K562 (cell line): ENCODE measurements at regions not wholly inside any gene's neighbourhood (a gene's known extent, or its start where the extent isn't known, plus 50 kb on each side); places are given as distances from the start of the nearest gene placed in this dataset.

Source experiments
- ATAC-seq: fragments of 200-7000 bp; cut with Tn5 transposase; 3 replicates; pipeline ENCODE4 v1.9.1; 2020; ENCODE audit warnings: moderate library complexity
- BruUV-seq: library from RNA; stranded (reverse); fragments of 400-500 nt; replicated peaks from 2 replicates; lab custom pipeline; 2021; lab: Mats Ljungman, UMichigan
- CTCF ChIA-PET: fragments of 300-600 bp; formaldehyde crosslinking; extraction: SDS; loops from one replicate; lab custom pipeline; 2021; ENCODE audit warnings: low intra/inter-chr PET ratio; lab: Yijun Ruan, JAX
- POLR2A ChIA-PET: fragments of 300-600, 350-650 bp; sonication (Branson Sonifier 250); formaldehyde crosslinking; extraction: SDS; loops from one replicate; lab custom pipeline; 2021; ENCODE audit warnings: antibody characterized with exemption, inconsistent platforms; lab: Yijun Ruan, JAX
- DNase-seq, 4 experiments: peaks; one replicate each; pipeline versions ENCODE4 v3.0.0 to v3.0.0-alpha.2; 2011 to 2018; ENCODE audit warnings: low spot score in 3 of 4, mixed read lengths in 3 of 4; ENCODE audit errors: extremely low read depth in 1 of 4
- FAIRE-seq: peaks from 2 replicates; lab custom pipeline; 2011; peaks lifted over from hg19 to GRCh38; lab: Jason Lieb, UNC
- H2AFZ ChIP-seq: 2 replicates; pipeline ENCODE4 v1.6.0; 2011; ENCODE audit warnings: low read depth, low read length, control low read depth, inconsistent platforms
- H3K27ac ChIP-seq: fragments of 200-600 bp; 3 replicates; pipeline ENCODE4 v1.8.0; 2011; ENCODE audit warnings: low read depth, mild to moderate bottlenecking, control low read depth, inconsistent platforms, low read length, moderate library complexity, mixed read lengths; ENCODE audit errors: extremely low read depth
- H3K27me3 ChIP-seq, 2 experiments: fragments of 300-600 bp in 1 of 2; 2 replicates in 1 of 2; 3 replicates in 1 of 2; pipeline versions ENCODE4 v1.6.0 to v1.8.0; 2011; ENCODE audit warnings: inconsistent platforms in 2 of 2, low read length in 2 of 2, mild to moderate bottlenecking in 1 of 2, mixed read lengths in 1 of 2, moderate library complexity in 1 of 2; ENCODE audit not compliant: control insufficient read depth in 2 of 2, insufficient read depth in 2 of 2
- H3K36me3 ChIP-seq: fragments of 300-600 bp; 3 replicates; pipeline ENCODE4 v1.8.0; 2011; ENCODE audit warnings: mild to moderate bottlenecking, low read length, inconsistent platforms; ENCODE audit not compliant: control insufficient read depth, insufficient read depth
- H3K4me1 ChIP-seq, 2 experiments: fragments of 200-600 bp in 1 of 2; replicated peaks in 1 of 2; 2 replicates in 1 of 2; 3 replicates in 1 of 2; pipeline versions ENCODE4 v1.5.1 to v1.8.0; 2011; ENCODE audit warnings: inconsistent platforms in 2 of 2, low read length in 2 of 2, mild to moderate bottlenecking in 1 of 2, mixed read lengths in 1 of 2, moderate library complexity in 1 of 2; ENCODE audit not compliant: control insufficient read depth in 2 of 2, insufficient read depth in 2 of 2
- H3K4me2 ChIP-seq: 2 replicates; pipeline ENCODE4 v1.6.1; 2011; ENCODE audit warnings: low read length, control low read depth, inconsistent platforms, mixed read lengths; ENCODE audit not compliant: insufficient read depth
- H3K4me3 ChIP-seq: fragments of 200-600 bp; sonication (generic), shearing (Covaris generic); 2 replicates; pipeline ENCODE4 v1.5.1; 2016; ENCODE audit warnings: control low read depth, inconsistent platforms
- H3K79me2 ChIP-seq: fragments of 200-600 bp; 3 replicates; pipeline ENCODE4 v1.8.0; 2011; ENCODE audit warnings: low read length, inconsistent platforms; ENCODE audit not compliant: control insufficient read depth, insufficient read depth
- H3K9ac ChIP-seq, 2 experiments: 2 replicates each; pipeline versions ENCODE4 v1.6.0 to v1.6.1; 2011; ENCODE audit warnings: low read depth in 2 of 2, low read length in 2 of 2, control low read depth in 1 of 2, inconsistent platforms in 1 of 2, mild to moderate bottlenecking in 1 of 2, mixed read lengths in 1 of 2; ENCODE audit not compliant: insufficient read depth in 1 of 2
- H3K9me1 ChIP-seq: one replicate; pipeline ENCODE4 v1.6.0; 2011; ENCODE audit warnings: inconsistent platforms, mild to moderate bottlenecking, low read length, moderate library complexity; ENCODE audit not compliant: control insufficient read depth, insufficient read depth
- H3K9me3 ChIP-seq: replicated peaks from 2 replicates; pipeline ENCODE4 v1.5.1; 2011; ENCODE audit warnings: low read depth, low read length, inconsistent platforms; ENCODE audit not compliant: control insufficient read depth, insufficient read depth
- H4K20me1 ChIP-seq: replicated peaks from 2 replicates; pipeline ENCODE4 v1.6.1; 2011; ENCODE audit warnings: low read length, inconsistent platforms, mixed read lengths; ENCODE audit not compliant: control insufficient read depth, insufficient read depth
- FOSL1 ChIP-seq: fragments of 200-800 bp; sonication (Bioruptor generic); conservative IDR thresholded peaks from 2 replicates; pipeline ENCODE4 v1.6.1; 2016; ENCODE audit warnings: missing genetic modification characterization, missing compliant biosample characterization
- GTF2F1 ChIP-seq: IDR thresholded peaks from 2 replicates; pipeline ENCODE4 v1.6.1; 2011; ENCODE audit warnings: low read depth, low read length, improper control_type of control experiment
- HNRNPUL1 ChIP-seq: fragments of 200-400 bp; formaldehyde crosslinking; IDR thresholded peaks from 2 replicates; pipeline ENCODE4 v1.6.1; 2017; ENCODE audit warnings: low read length
- MYC ChIP-seq, 2 experiments: fragments of 250-450 bp in 1 of 2; sonication (Bioruptor Pico) in 1 of 2; IDR thresholded peaks; 2 replicates each; pipeline versions ENCODE4 v1.5.1 to v1.6.1; 2012 to 2021; ENCODE audit warnings: low read depth in 2 of 2, borderline replicate concordance in 1 of 2, improper control_type of control experiment in 1 of 2, low read length in 1 of 2, mild to moderate bottlenecking in 1 of 2, moderate library complexity in 1 of 2
- SIX5 ChIP-seq, 2 experiments: IDR thresholded peaks; 2 replicates each; pipeline ENCODE4 v1.6.1; 2011; ENCODE audit warnings: low read length in 2 of 2, borderline replicate concordance in 1 of 2, low read depth in 1 of 2, mild to moderate bottlenecking in 1 of 2, moderate library complexity in 1 of 2; ENCODE audit not compliant: insufficient read depth in 1 of 2
- SMARCE1 ChIP-seq: fragments of 450-650 bp; IDR thresholded peaks from 2 replicates; pipeline ENCODE4 v1.7.1; 2016; ENCODE audit warnings: mild to moderate bottlenecking
- TCF7 ChIP-seq: sonication (generic); IDR thresholded peaks from 2 replicates; pipeline ENCODE4 v1.6.1; 2016; ENCODE audit warnings: antibody characterized with exemption, borderline replicate concordance
- ZBTB1 ChIP-seq: sonication (generic); formaldehyde crosslinking; IDR thresholded peaks from 2 replicates; pipeline ENCODE4 v1.8.1; 2023; ENCODE audit warnings: missing genetic modification reagents, low read depth, mild to moderate bottlenecking, borderline replicate concordance
- ZKSCAN8 ChIP-seq: fragments of 200-800 bp; sonication (Bioruptor generic); IDR thresholded peaks from 2 replicates; pipeline ENCODE4 v1.6.1; 2016; ENCODE audit warnings: missing genetic modification characterization, missing compliant biosample characterization
- ZNF140 ChIP-seq: fragments of 250-450 bp; sonication (Bioruptor Pico); IDR thresholded peaks from 2 replicates; pipeline ENCODE4 v1.8.0; 2021; ENCODE audit warnings: moderate library complexity, mild to moderate bottlenecking, inconsistent platforms
- WGBS: fragments of 100-300 bp; shearing (Covaris generic); methylation state at CpG from one replicate; pipeline ENCODE4 v1.1.6; 2016; ENCODE audit warnings: low coverage, mixed read lengths; ENCODE audit not compliant: insufficient coverage; ENCODE audit errors: missing lambda C conversion rate; 5-methylcytosine and 5-hydroxymethylcytosine counted together
- in situ Hi-C: fragments of 300-500 bp; cut with MboI; formaldehyde crosslinking; loops from 4 replicates; pipeline ENCODE4 v1.15.0; 2018; ENCODE audit warnings: inconsistent platforms, mixed read lengths
- intact Hi-C: fragments of 100-400 bp; cut with micrococcal nuclease; formaldehyde crosslinking; loops from 2 replicates; pipeline ENCODE4 v1.14.2; 2022
- TF ChIP-seq, protein P1 (sequence below), 2 experiments: fragments of 450-650 bp in 1 of 2; sonication (generic) in 1 of 2; formaldehyde crosslinking; conservative IDR thresholded peaks; 2 replicates each; pipeline versions ENCODE4 v1.4.0 to v1.8.1; 2020 to 2022; ENCODE audit warnings: mild to moderate bottlenecking in 1 of 2, missing genetic modification reagents in 1 of 2
- TF ChIP-seq, protein P2 (sequence below): fragments of 250-450 bp; sonication (Bioruptor Pico); IDR thresholded peaks from 2 replicates; pipeline ENCODE4 v1.4.0; 2020; ENCODE audit warnings: borderline replicate concordance
- TF ChIP-seq, protein P3 (sequence below): conservative IDR thresholded peaks from 2 replicates; pipeline ENCODE4 v1.6.1; 2011; ENCODE audit warnings: low read depth, mild to moderate bottlenecking, low read length; ENCODE audit not compliant: control insufficient read depth
- TF ChIP-seq, protein P4 (sequence below): fragments of 250-450 bp; sonication (Bioruptor Pico); IDR thresholded peaks from 2 replicates; pipeline ENCODE4 v1.5.0; 2021; ENCODE audit warnings: mild to moderate bottlenecking, moderate library complexity

DNA sequence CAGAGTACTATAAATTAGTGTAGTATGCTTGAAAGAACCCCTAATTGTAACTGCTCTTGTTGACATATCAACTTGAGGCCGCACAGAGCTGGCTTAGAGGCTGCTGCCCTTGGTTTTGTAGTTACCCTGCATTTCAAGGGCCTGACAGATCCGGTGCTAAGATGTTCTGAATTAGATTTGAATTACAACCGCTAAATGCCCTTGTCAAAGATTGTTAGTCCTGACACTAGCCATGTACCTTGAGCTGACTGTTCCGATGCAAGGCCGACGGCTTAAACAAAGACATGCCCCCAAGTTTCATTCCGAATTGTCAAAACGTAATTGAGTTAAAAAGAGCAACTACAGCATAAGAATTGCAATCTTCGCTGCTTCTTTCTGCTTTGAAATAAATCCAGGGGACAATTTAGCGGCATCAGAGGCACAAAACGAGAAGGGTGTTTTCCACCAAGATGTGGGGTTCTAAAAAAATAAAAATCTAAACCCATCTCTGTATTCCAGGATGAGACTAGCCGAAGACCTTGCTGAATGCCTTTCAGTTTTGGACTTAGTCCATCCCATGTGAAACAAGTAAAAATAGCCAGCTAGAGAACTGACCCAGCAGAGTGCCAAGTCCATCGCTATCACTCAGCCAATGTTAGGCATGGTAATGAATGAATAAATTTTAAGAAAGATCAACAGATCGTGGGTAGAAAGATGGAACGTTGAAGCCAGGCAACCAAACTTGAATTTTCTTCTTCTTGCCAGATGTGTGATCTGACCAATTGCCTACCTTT lies 148.7 kb downstream of the DICER1 start:
- ATAC-seq (no peak), FAIRE-seq (no peak), DNase-seq (no peak)
- Histone ChIP-seq H3K9ac (no peak overlapping the region), H3K4me1 (no peaks in the 10 kb centered on the region), H3K79me2 (no peaks in the 10 kb centered on the region), H3K36me3 (no peaks in the 10 kb centered on the region), H3K27me3 (peaks cover 3 to 33% of the 10 kb centered on the region in 2 experiments; a peak in 4 of 5 replicates), H3K9me1 (no peaks in the 10 kb centered on the region), H3K4me3 (no peak overlapping the region), H3K9me3 (no peaks in the 10 kb centered on the region), H2AFZ (no peak overlapping the region), H3K4me2 (no peak overlapping the region), H3K27ac (no peak overlapping the region), H4K20me1 (no peaks in the 10 kb centered on the region)
- 0% methylated on average over 11 of the region's 15 CpGs for WGBS
- CTCF ChIA-PET = no interaction called here
- intact Hi-C loops = loop anchor here (10.0 kb wide), 1 partner anchor 1084 kb away; the partner anchor contains the start of gene FAM181A
- POLR2A ChIA-PET = no interaction called here
- in situ Hi-C loops = no loop called here
- no TSS peak for BruUV-seq
- TF ChIP-seq ZNF140 (CRISPR knock-in tag) (no peak), SMARCE1 (no peak), HNRNPUL1 (no peak), ZBTB1 (CRISPR knock-in tag) (no peak), ZKSCAN8 (CRISPR knock-in tag) (no peak), FOSL1 (tag) (no peak), MYC (IDR thresholded peaks at IDR 0.05; ENCODE audit: low read depth, low read length) (no peak), MYC (CRISPR knock-in tag; IDR thresholded peaks at IDR 0.05; ENCODE audit: borderline replicate concordance, low read depth) (no peak), GTF2F1 (no peak), TCF7 (no peak), SIX5 (IDR thresholded peaks at IDR 0.05; ENCODE audit: borderline replicate concordance in 1 of 2, insufficient read depth in 1 of 2, low read depth in 1 of 2, low read length in 2 of 2) (no peak)
- TF ChIP-seq, protein P1, sequence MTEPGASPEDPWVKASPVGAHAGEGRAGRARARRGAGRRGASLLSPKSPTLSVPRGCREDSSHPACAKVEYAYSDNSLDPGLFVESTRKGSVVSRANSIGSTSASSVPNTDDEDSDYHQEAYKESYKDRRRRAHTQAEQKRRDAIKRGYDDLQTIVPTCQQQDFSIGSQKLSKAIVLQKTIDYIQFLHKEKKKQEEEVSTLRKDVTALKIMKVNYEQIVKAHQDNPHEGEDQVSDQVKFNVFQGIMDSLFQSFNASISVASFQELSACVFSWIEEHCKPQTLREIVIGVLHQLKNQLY (CRISPR knock-in tag; conservative IDR thresholded peaks at IDR 0.05) = no peak
- TF ChIP-seq, protein P2, sequence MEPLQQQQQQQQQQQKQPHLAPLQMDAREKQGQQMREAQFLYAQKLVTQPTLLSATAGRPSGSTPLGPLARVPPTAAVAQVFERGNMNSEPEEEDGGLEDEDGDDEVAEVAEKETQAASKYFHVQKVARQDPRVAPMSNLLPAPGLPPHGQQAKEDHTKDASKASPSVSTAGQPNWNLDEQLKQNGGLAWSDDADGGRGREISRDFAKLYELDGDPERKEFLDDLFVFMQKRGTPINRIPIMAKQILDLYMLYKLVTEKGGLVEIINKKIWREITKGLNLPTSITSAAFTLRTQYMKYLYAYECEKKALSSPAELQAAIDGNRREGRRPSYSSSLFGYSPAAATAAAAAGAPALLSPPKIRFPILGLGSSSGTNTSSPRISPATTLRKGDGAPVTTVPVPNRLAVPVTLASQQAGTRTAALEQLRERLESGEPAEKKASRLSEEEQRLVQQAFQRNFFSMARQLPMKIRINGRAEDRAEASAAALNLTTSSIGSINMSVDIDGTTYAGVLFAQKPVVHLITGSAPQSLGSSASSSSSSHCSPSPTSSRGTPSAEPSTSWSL (CRISPR knock-in tag) = no peak
- TF ChIP-seq, protein P3, sequence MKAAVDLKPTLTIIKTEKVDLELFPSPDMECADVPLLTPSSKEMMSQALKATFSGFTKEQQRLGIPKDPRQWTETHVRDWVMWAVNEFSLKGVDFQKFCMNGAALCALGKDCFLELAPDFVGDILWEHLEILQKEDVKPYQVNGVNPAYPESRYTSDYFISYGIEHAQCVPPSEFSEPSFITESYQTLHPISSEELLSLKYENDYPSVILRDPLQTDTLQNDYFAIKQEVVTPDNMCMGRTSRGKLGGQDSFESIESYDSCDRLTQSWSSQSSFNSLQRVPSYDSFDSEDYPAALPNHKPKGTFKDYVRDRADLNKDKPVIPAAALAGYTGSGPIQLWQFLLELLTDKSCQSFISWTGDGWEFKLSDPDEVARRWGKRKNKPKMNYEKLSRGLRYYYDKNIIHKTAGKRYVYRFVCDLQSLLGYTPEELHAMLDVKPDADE = no peak
- TF ChIP-seq, protein P4, sequence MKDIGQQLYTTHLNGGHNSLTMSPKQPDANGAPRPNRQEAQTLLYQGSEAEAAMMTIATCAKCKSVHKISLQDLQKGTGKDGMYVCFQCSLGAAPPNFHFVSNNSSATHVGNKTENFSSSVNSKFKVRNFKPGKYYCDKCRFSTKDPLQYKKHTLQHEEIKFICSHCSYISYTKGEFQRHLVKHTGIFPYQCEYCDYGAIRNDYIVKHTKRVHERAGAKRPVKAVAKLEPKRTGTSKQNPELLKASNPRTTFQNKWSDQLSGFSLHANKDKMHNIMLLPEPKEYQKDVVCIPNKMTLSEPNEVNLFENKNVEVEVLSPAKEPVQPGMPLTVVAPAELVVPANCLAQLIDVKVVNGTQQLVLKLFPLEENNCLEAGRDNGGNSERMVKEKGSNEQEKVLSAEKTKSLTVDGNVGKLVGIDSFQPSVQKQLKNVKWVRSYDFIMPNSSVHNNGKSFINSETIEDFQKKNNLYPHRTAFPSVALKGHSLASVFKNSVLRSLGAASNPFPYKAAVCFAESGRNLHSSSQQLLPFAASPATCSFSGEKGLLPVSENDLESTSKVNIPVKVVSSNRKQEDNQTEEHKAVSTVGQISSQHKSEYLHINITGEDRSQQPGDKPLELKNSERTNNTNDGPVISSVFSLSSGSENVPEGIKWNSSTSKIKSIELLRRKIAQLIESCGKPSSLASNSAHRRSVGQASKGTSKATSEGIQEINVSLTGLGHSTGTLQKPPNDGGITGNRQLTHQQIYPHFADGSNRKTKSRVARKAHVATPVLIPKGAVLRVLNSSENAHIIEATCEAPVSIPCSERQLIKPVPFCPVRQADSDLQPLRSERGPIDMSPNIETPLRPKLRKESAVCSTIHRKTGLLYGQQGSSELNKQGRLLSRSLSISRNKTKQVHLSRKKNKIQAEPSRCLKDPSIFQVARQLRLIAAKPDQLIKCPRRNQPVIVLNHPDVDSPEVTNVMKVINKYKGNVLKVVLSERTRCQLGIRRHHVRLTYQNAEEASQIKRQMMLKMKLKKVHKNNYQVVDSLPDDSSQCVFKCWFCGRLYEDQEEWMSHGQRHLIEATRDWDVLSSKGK = no peak
